ENCODE measurements at regions not wholly inside any gene's neighbourhood (a gene's known extent, or its start where the extent isn't known, plus 50 kb on each side); places are given as distances from the start of the nearest gene placed in this dataset.
"Not testable (repeated sequence)": the region's sequence is repeated elsewhere in the genome, so short reads cannot be mapped to it uniquely, and the experiment has no call there.

- H3K4me3 ChIP-seq, result no peak overlapping the region
- TF ChIP-seq CTCF (IDR thresholded peaks at IDR 0.05), result no peak
- no peak for TF ChIP-seq EP300 (IDR thresholded peaks at IDR 0.05)
- no peak for TF ChIP-seq POLR2A (IDR thresholded peaks at IDR 0.05)
- TF ChIP-seq POLR2AphosphoS5 (IDR thresholded peaks at IDR 0.05), result no peak
- H3K9me3 ChIP-seq, result no peaks in the 10 kb centered on the region
- H3K27me3 ChIP-seq, result no peaks in the 10 kb centered on the region
- H3K27ac ChIP-seq, result no peak overlapping the region
- DNase-seq (ENCODE audit: low spot score in 2 of 2), result no peak
- H3K36me3 ChIP-seq, result no peaks in the 10 kb centered on the region
- WGBS, result 65% methylated on average over 5 of the region's 5 CpGs
- no peaks in the 10 kb centered on the region for H3K4me1 ChIP-seq
Measured at GRCh38 chr20:19129976-19130612, 82.3 kb upstream of the SLC24A3 start.

DNA sequence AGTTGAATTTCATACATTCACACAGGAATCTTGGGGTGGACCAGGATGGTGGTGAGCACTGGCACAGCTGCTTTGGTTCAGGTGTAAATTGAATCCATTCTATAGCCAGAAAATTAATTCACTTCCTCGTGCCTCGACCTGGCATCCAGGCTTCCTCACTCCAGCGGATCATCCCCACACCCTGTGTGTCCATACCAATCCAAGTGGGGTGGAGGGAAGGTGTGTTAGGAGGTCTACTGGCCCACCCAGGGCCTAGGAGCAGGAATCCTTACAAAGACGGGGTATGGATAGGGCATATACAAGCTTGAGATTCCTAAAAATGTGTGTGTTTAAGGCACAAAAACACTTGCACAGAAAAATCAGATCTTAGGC is 81.8 kb upstream of the SLC24A3 start:
- H3K4me1 ChIP-seq, result no peaks in the 10 kb centered on the region
- no peak for DNase-seq (ENCODE audit: low spot score in 2 of 2)
- H3K36me3 ChIP-seq, result no peaks in the 10 kb centered on the region
- H3K27ac ChIP-seq, result no peak overlapping the region
- H3K4me3 ChIP-seq, result no peak overlapping the region
- 77% methylated on average over 4 of the region's 4 CpGs for WGBS
- no peaks in the 10 kb centered on the region for H3K9me3 ChIP-seq
- TF ChIP-seq CTCF (IDR thresholded peaks at IDR 0.05) (no peak), POLR2A (IDR thresholded peaks at IDR 0.05) (no peak), EP300 (IDR thresholded peaks at IDR 0.05) (no peak), POLR2AphosphoS5 (IDR thresholded peaks at IDR 0.05) (no peak)
- H3K27me3 ChIP-seq, result no peaks in the 10 kb centered on the region

DNA sequence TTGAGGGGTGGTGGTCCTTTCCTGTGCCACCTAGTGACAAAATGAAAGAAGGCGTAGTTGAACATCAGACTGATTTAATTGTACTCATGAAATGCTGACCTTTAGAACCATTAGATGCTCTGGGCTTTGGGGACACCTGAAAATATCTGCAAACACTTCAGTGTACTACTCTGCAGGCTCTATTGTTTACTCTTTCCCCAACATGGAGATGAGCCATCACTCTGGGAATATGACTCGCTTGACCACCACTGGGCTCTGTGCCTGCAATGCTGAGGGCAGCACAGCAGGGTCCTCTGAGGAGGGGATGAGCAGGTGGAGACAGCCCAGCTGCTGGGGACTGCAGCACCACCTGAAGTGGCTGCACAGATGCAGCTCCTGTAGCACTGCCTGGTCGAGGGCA is 74.8 kb upstream of the SLC24A3 start:
- H3K27me3 ChIP-seq, result no peaks in the 10 kb centered on the region
- no peaks in the 10 kb centered on the region for H3K36me3 ChIP-seq
- no peak overlapping the region for H3K4me3 ChIP-seq
- DNase-seq (ENCODE audit: low spot score in 2 of 2), result no peak
- no peaks in the 10 kb centered on the region for H3K4me1 ChIP-seq
- no peak for TF ChIP-seq EP300 (IDR thresholded peaks at IDR 0.05)
- TF ChIP-seq CTCF (IDR thresholded peaks at IDR 0.05), result no peak
- no peak for TF ChIP-seq POLR2AphosphoS5 (IDR thresholded peaks at IDR 0.05)
- TF ChIP-seq POLR2A (IDR thresholded peaks at IDR 0.05), result no peak
- 78% methylated on average over 3 of the region's 3 CpGs for WGBS
- H3K27ac ChIP-seq, result no peak overlapping the region
- no peaks in the 10 kb centered on the region for H3K9me3 ChIP-seq

GRCh38 chr20:19138758-19139157 is 73.7 kb upstream of the SLC24A3 start:
- H3K36me3 ChIP-seq, result no peaks in the 10 kb centered on the region
- TF ChIP-seq POLR2AphosphoS5 (IDR thresholded peaks at IDR 0.05) (no peak), EP300 (IDR thresholded peaks at IDR 0.05) (no peak), POLR2A (IDR thresholded peaks at IDR 0.05) (no peak), CTCF (IDR thresholded peaks at IDR 0.05) (no peak)
- no peaks in the 10 kb centered on the region for H3K9me3 ChIP-seq
- no peak overlapping the region for H3K27ac ChIP-seq
- no peaks in the 10 kb centered on the region for H3K27me3 ChIP-seq
- no peak for DNase-seq (ENCODE audit: low spot score in 2 of 2)
- 90% methylated on average over 1 of the region's 1 CpG for WGBS
- no peak overlapping the region for H3K4me3 ChIP-seq
- no peaks in the 10 kb centered on the region for H3K4me1 ChIP-seq

DNA sequence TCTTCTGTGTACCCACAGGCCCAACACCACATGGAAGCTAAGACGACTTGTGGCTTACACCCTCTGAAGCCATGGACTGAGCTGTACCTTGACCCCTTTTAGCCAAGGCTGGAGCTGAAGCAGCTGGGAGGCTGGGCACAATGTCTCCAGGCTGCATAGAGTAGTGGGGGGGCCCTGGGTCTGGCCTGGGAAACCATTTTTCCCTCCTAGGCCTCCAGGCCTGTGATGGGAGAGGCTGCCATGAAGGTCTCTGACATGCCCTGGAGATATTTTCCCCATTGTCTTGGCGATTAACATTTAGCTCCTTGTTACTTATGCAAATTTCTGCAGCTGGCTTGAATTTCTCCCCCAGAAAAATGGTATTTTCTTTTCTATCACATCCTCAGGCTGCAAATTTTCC is 72.9 kb upstream of the SLC24A3 start:
- not testable (repeated sequence) for H3K4me1 ChIP-seq; H3K9me3 ChIP-seq; H3K27ac ChIP-seq; H3K36me3 ChIP-seq; H3K4me3 ChIP-seq; H3K27me3 ChIP-seq; DNase-seq (ENCODE audit: low spot score in 2 of 2)
- WGBS, result 84% methylated on average over 2 of the region's 2 CpGs

DNA sequence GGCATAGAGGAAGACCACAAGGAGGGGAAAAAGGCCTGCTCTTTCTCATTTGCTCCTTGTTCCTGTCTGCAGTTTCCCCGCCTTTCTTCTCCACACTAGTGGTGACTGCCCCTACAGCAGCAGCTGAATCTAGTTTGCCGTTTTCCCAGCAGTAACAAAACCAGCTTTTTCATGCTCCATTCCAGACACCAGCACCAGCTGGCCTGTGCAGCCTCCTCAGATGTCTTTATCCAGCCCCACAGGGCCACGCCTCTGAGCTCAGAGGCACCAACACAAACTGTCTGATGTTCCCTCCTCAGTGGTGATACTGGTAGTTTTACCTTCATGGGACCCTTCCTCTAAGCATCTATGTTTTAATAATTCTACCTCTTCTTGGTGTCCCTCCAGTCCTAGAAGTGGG is 70.4 kb upstream of the SLC24A3 start:
- H3K27me3 ChIP-seq, result no peaks in the 10 kb centered on the region
- H3K36me3 ChIP-seq, result no peaks in the 10 kb centered on the region
- 68% methylated on average over 3 of the region's 3 CpGs for WGBS
- no peak overlapping the region for H3K27ac ChIP-seq
- no peaks in the 10 kb centered on the region for H3K4me1 ChIP-seq
- no peak for DNase-seq (ENCODE audit: low spot score in 2 of 2)
- H3K9me3 ChIP-seq, result no peaks in the 10 kb centered on the region
- no peak for TF ChIP-seq CTCF (IDR thresholded peaks at IDR 0.05)
- TF ChIP-seq POLR2A (IDR thresholded peaks at IDR 0.05), result no peak
- TF ChIP-seq POLR2AphosphoS5 (IDR thresholded peaks at IDR 0.05), result no peak
- TF ChIP-seq EP300 (IDR thresholded peaks at IDR 0.05), result no peak
- no peak overlapping the region for H3K4me3 ChIP-seq
